Adipocyte (in vitro differentiated cells): ENCODE measurements at regions not wholly inside any gene's neighbourhood (a gene's known extent, or its start where the extent isn't known, plus 50 kb on each side); places are given as distances from the start of the nearest gene placed in this dataset.

Experiments used
- DNase-seq: peaks from one replicate; pipeline ENCODE4 v3.0.0-alpha.2; 2015; ENCODE audit warnings: low read depth
- H3K27me3 ChIP-seq: replicated peaks from 2 replicates; pipeline ENCODE4 v1.7.0; 2013; ENCODE audit warnings: mild to moderate bottlenecking, low read length, moderate library complexity; ENCODE audit not compliant: control insufficient read depth, insufficient read depth
- H3K36me3 ChIP-seq: 2 replicates; pipeline ENCODE4 v1.7.0; 2013; ENCODE audit warnings: low read length, mild to moderate bottlenecking, moderate library complexity; ENCODE audit not compliant: control insufficient read depth, insufficient read depth, severe bottlenecking
- H3K4me1 ChIP-seq: 2 replicates; pipeline ENCODE4 v1.7.0; 2013; ENCODE audit warnings: mild to moderate bottlenecking, low read length, moderate library complexity; ENCODE audit not compliant: control insufficient read depth, insufficient read depth
- H3K4me3 ChIP-seq: 2 replicates; pipeline ENCODE4 v1.7.0; 2013; ENCODE audit warnings: mild to moderate bottlenecking, low read length, moderate library complexity
- H3K9ac ChIP-seq: 2 replicates; pipeline ENCODE4 v1.7.0; 2013; ENCODE audit warnings: mild to moderate bottlenecking, low read length, moderate library complexity
- H3K9me3 ChIP-seq: 2 replicates; pipeline ENCODE4 v1.7.0; 2013; ENCODE audit warnings: mild to moderate bottlenecking, low read length, moderate library complexity; ENCODE audit not compliant: control insufficient read depth

DNA sequence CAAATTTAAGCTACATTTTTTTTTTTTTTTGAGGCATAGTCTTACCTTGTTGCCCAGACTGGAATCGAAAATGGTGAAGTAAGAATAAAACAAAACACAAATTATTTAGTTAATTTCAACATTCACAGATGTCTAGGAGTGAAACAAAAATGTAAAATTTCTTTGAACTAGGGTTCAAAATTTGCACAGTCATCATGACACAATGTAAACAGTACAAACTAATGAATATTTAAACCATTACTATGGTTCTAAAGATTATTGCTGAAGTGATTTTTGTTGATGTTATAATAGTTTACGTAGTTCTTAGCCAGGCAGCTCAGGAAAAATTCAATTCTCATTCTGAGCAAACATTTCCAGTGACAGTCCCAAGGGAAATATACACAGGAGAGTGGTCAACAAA, 633.1 kb downstream of the GRXCR1 start:
- Histone ChIP-seq H3K36me3 (no peaks in the 10 kb centered on the region), H3K9ac (no peak overlapping the region), H3K4me1 (no peaks in the 10 kb centered on the region), H3K27me3 (no peaks in the 10 kb centered on the region), H3K9me3 (no peaks in the 10 kb centered on the region), H3K4me3 (no peak overlapping the region)
- no peak for DNase-seq

DNA sequence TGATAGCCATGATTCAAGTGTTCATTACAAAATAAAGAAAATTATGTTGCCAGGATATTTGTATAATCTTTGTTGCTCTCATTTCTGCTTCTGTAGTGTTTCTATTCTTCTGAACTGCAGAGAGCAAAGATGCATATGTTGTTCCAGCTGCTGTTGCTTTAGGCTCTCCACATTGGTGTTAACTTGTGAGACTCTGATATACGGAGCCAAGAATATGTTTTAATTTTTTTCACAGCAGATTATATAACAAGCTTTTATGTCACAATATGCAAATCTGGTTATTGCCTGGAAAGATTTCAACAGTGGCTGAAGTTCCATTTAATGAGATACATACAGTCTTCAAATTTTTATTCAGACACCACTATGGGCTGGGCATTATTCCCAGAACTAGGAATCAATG, 655.0 kb downstream of the GRXCR1 start:
- DNase-seq, result no peak
- H3K9me3 ChIP-seq, result no peaks in the 10 kb centered on the region
- H3K4me3 ChIP-seq, result no peak overlapping the region
- H3K27me3 ChIP-seq, result no peaks in the 10 kb centered on the region
- no peaks in the 10 kb centered on the region for H3K4me1 ChIP-seq
- no peak overlapping the region for H3K9ac ChIP-seq
- H3K36me3 ChIP-seq, result no peaks in the 10 kb centered on the region

GRCh38 chr4:43550981-43551627, 658.6 kb downstream of the GRXCR1 start:
- Histone ChIP-seq H3K9ac (no peak overlapping the region), H3K27me3 (no peaks in the 10 kb centered on the region), H3K4me1 (no peaks in the 10 kb centered on the region), H3K4me3 (no peak overlapping the region), H3K9me3 (peaks cover 4% of the 10 kb centered on the region), H3K36me3 (no peaks in the 10 kb centered on the region)
- DNase-seq, result no peak

DNA sequence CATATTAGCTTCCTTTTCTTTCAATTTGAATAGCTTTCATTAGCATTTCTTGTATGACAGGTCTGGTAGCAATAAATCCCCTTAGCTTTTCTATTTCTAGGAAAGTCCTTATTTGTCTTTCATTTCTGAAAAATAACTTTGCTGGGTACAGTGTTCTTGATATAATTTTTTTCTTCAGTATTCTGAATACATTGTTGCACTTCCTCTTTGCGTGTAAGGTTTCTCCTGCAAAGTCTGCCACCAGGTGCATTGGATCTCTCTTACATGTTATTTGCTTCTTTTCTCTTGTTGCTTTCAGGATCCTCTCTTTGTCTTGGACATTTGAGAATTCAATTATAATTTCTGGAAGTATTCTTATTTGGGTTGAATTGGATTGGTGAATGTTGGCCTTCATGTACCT, 663.7 kb downstream of the GRXCR1 start:
- no peak overlapping the region for H3K9ac ChIP-seq
- H3K36me3 ChIP-seq, result no peaks in the 10 kb centered on the region
- H3K27me3 ChIP-seq, result no peaks in the 10 kb centered on the region
- no peak for DNase-seq
- peaks cover 13% of the 10 kb centered on the region for H3K9me3 ChIP-seq
- no peaks in the 10 kb centered on the region for H3K4me1 ChIP-seq
- no peak overlapping the region for H3K4me3 ChIP-seq

GRCh38 chr4:43560047-43560446, 667.5 kb downstream of the GRXCR1 start:
- no peaks in the 10 kb centered on the region for H3K27me3 ChIP-seq
- H3K9ac ChIP-seq, result no peak overlapping the region
- H3K36me3 ChIP-seq, result no peaks in the 10 kb centered on the region
- H3K9me3 ChIP-seq, result peaks cover 9% of the 10 kb centered on the region
- no peaks in the 10 kb centered on the region for H3K4me1 ChIP-seq
- no peak for DNase-seq
- H3K4me3 ChIP-seq, result no peak overlapping the region

DNA sequence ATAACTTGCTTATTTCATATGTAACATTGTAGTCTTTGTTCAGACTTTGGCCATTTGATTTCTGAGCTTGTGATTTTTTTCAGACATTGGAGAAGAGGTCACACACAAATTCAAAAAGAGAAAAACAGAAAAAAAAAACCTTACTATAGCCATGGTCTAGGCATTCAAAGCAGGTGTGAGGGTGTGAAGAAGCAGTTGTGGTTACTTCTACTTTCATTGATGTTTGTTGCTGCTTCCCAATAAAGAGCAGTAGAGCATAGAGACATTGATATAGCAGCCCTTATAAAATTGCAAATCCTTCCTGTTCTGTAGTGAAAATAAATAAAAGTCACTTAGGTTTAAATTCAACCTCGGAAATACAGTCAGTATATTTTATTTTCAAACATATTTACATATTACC, 671.6 kb downstream of the GRXCR1 start:
- Histone ChIP-seq H3K36me3 (no peaks in the 10 kb centered on the region), H3K4me1 (no peaks in the 10 kb centered on the region), H3K4me3 (no peak overlapping the region), H3K9ac (no peak overlapping the region), H3K9me3 (peaks cover 3% of the 10 kb centered on the region), H3K27me3 (no peaks in the 10 kb centered on the region)
- DNase-seq, result no peak

DNA sequence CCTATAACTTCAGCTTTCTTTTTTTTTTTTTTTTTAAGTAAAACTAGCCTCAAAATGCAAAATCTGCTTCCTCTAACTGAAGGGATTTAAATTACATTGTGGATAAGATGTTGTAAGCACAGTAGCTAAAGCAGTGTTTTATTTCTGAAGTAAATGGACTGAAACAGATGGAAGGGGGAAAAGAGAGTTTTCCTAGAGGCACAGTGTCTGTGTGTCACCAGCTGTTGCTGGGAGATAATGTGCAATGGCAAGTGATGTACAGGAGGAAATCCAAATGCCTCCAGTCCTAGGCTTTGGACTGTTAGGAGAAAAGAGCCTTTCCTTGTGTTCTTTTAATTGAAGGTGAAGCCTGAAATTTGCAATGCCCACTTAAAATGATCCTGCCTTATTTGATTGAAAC, 672.1 kb downstream of the GRXCR1 start:
- H3K9ac ChIP-seq, result no peak overlapping the region
- H3K4me3 ChIP-seq, result no peak overlapping the region
- H3K4me1 ChIP-seq, result no peaks in the 10 kb centered on the region
- peaks cover 3% of the 10 kb centered on the region for H3K9me3 ChIP-seq
- DNase-seq, result no peak
- H3K27me3 ChIP-seq, result no peaks in the 10 kb centered on the region
- no peaks in the 10 kb centered on the region for H3K36me3 ChIP-seq

DNA sequence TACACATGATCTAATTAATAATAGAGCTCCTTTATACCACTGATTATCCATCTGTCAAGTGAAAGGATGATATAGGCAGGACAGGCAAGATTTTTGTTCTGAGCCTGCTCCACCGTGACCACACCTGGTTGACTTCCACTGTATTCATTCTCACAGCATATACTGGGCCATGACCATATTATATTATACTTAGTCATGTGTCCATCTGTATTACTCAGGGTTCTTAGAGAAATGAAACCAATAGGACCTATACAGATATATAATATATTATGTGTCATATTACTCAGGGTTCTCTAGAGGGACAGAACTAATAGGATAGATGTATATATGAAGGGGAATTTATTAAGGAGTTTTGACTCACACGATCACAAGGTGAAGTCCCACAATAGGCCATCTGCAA, 675.1 kb downstream of the GRXCR1 start:
- H3K4me1 ChIP-seq, result no peaks in the 10 kb centered on the region
- no peak for DNase-seq
- H3K9ac ChIP-seq, result no peak overlapping the region
- H3K36me3 ChIP-seq, result no peaks in the 10 kb centered on the region
- no peak overlapping the region for H3K4me3 ChIP-seq
- no peaks in the 10 kb centered on the region for H3K27me3 ChIP-seq
- H3K9me3 ChIP-seq, result no peaks in the 10 kb centered on the region

DNA sequence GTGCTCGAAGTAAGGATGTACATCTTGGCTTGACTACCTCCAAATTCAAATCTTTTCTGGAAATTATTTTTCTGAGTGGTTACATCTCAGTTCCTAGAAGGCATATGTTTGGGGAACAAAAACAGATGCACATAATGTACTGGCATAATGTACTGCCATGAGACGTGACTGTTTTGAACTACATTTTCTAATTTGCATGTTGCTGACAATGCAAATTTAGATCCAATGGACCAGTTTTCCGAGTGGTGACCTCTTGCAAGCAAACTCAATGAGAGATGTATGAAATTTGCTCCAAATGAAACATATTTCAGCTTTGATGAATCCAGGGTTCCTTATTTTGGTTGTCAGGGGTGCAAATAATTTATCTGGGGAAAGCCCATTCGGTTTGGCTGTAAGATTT, 694.3 kb downstream of the GRXCR1 start:
- H3K9me3 ChIP-seq, result no peaks in the 10 kb centered on the region
- no peaks in the 10 kb centered on the region for H3K27me3 ChIP-seq
- H3K4me1 ChIP-seq, result no peaks in the 10 kb centered on the region
- H3K36me3 ChIP-seq, result no peaks in the 10 kb centered on the region
- no peak overlapping the region for H3K9ac ChIP-seq
- no peak for DNase-seq
- H3K4me3 ChIP-seq, result no peak overlapping the region

DNA sequence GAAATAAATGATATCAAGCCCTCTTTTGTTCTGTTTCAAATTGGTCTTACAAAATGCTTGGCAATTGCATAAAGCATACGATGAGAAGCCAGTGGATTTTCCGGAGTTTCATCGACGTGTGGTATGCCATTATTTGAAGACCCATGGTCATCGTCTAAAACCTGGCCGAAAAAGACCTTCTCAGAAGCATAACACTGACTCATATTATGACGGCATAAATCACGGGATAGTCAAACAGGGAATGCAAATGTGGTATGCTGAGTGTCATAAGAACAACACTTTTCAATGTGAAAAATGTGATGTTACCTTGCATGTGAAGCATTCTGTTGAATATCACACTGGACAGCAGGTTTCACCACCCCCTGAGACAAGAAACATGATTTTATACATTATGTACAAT, 695.2 kb downstream of the GRXCR1 start:
- H3K36me3 ChIP-seq, result no peaks in the 10 kb centered on the region
- no peaks in the 10 kb centered on the region for H3K4me1 ChIP-seq
- H3K9ac ChIP-seq, result no peak overlapping the region
- no peak overlapping the region for H3K4me3 ChIP-seq
- H3K9me3 ChIP-seq, result no peaks in the 10 kb centered on the region
- H3K27me3 ChIP-seq, result no peaks in the 10 kb centered on the region
- no peak for DNase-seq

DNA sequence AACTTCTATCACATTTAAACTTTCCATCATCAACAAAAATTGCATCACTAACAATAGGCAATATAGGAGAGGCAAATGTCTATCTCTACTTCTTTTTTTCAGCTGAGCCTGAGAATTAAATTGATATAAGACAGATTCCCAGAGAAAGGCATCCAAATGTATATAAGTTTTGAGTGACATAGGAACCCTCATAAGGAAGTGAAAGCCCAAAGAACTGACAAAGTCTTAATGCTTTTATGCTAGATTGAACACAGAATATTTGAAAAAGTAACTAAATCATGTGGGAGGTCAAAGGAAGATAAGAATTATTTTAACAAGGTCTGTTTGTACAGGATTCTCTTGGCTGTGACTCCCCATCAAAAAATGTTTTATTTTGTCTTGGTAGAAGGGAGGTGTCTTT, 714.9 kb downstream of the GRXCR1 start:
- Histone ChIP-seq H3K4me1 (no peaks in the 10 kb centered on the region), H3K4me3 (no peak overlapping the region), H3K9ac (no peak overlapping the region), H3K27me3 (no peaks in the 10 kb centered on the region), H3K36me3 (no peaks in the 10 kb centered on the region), H3K9me3 (no peaks in the 10 kb centered on the region)
- no peak for DNase-seq

GRCh38 chr4:43607827-43608461, 715.4 kb downstream of the GRXCR1 start:
- H3K36me3 ChIP-seq, result no peaks in the 10 kb centered on the region
- H3K4me3 ChIP-seq, result no peak overlapping the region
- no peaks in the 10 kb centered on the region for H3K4me1 ChIP-seq
- H3K27me3 ChIP-seq, result no peaks in the 10 kb centered on the region
- no peak overlapping the region for H3K9ac ChIP-seq
- no peak for DNase-seq
- no peaks in the 10 kb centered on the region for H3K9me3 ChIP-seq
